IMR-90 (cell line): ENCODE measurements at regions not wholly inside any gene's neighbourhood (a gene's known extent, or its start where the extent isn't known, plus 50 kb on each side); places are given as distances from the start of the nearest gene placed in this dataset.

Experiments
- ELK1 ChIP-seq: fragments of 150-350 bp; IDR thresholded peaks from 2 replicates; pipeline ENCODE4 v1.6.1; 2016; ENCODE audit warnings: low read depth, mild to moderate bottlenecking, low read length, moderate library complexity, borderline replicate concordance
- MAZ ChIP-seq: IDR thresholded peaks from 2 replicates; pipeline ENCODE4 v1.6.1; 2012; ENCODE audit warnings: low read depth, mild to moderate bottlenecking, low read length, improper control_type of control experiment, moderate library complexity, borderline replicate concordance
- POLR2A ChIP-seq: IDR thresholded peaks from 2 replicates; pipeline ENCODE4 v1.6.1; 2012; ENCODE audit warnings: mild to moderate bottlenecking, low read depth, low read length
- TF ChIP-seq, protein P1 (sequence below): conservative IDR thresholded peaks from 2 replicates; pipeline ENCODE4 v1.5.1; 2012; ENCODE audit warnings: mild to moderate bottlenecking, low read depth, low read length, improper control_type of control experiment

DNA sequence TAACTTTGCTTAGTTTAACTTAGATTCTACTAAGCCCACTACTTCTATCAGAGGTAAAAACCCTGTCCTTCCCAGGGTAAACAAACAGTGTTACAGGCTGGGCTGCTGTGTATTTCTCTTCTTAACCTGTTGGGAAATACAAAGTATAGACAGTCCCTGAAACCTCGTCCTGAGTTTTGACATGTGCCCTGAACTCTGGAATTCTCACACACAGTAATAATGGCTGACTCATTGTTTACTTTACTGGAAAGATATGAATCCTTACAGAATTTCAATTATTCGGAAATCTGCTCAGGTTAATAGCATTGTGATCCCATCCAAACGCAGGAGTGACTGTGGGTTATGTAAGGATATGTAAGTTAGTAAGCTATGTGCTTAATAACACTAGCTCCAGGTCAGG, 199.1 kb downstream of the TMEM114 start:
- no peak for TF ChIP-seq POLR2A
- TF ChIP-seq, protein P1, sequence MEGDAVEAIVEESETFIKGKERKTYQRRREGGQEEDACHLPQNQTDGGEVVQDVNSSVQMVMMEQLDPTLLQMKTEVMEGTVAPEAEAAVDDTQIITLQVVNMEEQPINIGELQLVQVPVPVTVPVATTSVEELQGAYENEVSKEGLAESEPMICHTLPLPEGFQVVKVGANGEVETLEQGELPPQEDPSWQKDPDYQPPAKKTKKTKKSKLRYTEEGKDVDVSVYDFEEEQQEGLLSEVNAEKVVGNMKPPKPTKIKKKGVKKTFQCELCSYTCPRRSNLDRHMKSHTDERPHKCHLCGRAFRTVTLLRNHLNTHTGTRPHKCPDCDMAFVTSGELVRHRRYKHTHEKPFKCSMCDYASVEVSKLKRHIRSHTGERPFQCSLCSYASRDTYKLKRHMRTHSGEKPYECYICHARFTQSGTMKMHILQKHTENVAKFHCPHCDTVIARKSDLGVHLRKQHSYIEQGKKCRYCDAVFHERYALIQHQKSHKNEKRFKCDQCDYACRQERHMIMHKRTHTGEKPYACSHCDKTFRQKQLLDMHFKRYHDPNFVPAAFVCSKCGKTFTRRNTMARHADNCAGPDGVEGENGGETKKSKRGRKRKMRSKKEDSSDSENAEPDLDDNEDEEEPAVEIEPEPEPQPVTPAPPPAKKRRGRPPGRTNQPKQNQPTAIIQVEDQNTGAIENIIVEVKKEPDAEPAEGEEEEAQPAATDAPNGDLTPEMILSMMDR: no peak
- TF ChIP-seq ELK1: no peak
- no peak for TF ChIP-seq MAZ
